Stimulated activated naive CD8-positive, alpha-beta T cell treated with anti-CD3 and anti-CD28 coated beads, Interleukin-15, Interleukin-2, amounts not matched to agents 100 U/mL and 50 U/mL, for 24 hours (primary cell): ENCODE measurements at regions not wholly inside any gene's neighbourhood (a gene's known extent, or its start where the extent isn't known, plus 50 kb on each side); places are given as distances from the start of the nearest gene placed in this dataset.

Experiments used
- ATAC-seq: fragments of 150-1000 bp; cut with Tn5 transposase; one replicate; pipeline ENCODE4 v1.10.0; 2021
- DNase-seq: peaks from one replicate; pipeline ENCODE4 v3.0.0; 2021

DNA sequence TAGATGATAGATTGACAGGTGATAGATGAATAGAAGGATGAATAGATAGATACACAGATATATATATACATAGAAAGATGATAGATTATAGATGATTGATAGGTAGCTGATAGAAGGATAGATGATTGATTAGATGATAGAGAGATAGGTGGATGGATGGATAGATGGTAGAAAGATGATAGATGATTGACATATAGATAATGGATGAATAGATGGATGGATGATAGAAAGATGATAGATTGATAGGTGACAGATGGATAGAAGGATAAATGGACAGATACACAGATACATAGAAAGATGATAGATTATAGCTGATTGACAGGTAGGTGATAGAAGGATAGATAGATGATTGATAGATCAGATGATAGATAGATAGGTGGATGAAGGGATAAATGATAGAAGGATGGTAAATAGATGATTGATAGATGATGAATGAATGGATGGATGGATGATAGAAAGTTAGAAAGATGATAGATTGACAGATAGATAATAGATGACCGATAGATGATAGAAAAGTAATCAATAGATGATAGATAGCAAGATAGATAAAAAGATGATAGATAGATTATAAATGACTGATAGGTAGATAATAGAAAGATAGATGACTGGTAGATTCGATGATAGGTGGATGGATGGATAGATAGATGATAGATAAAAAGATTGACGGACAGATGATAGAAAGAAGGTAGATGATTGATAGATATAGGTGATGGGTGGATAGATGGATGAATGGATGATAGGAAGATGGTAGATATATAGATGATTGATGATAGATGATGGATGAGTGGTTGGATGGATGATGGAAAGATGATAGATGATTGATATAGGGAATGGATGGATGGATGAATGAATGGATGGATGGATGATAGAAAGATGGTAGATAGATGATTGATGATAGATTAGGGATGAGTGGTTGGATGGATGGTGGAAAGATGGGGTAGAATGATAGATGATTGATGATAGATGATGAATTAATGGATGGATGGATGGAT, 80.4 kb downstream of the MICALL2 start:
- ATAC-seq (no peak), DNase-seq (no peak)

DNA sequence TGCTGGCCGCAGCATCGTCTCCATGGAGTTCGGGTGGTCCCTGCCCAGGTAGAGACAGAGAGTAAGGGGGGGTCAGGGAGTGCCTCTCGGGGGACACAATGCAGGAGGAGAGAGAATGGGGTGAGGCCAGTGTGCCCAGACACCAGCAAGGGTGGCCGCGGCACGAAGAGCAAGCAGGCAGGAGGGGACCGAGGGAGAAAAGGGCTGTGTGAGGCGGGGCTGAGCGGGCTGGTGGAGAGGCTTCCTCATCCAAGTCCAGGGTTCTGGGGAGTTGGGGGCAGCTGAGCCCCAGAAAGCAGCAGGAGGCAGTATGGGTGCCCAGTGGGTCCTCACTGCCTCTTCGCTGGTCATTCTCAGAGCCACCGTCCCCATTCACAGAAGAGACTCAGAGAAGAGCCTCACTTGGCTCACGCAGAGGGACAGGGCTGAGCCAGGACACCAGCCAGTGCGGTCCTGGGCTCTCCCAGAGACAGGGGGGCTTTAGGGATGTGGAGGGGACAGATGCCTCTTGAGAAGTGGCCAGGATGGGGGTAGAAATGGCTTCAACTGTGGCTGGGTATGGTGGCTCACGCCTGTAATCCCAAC, 78.9 kb downstream of the MICALL2 start:
- DNase-seq (no peak), ATAC-seq (no peak)

DNA sequence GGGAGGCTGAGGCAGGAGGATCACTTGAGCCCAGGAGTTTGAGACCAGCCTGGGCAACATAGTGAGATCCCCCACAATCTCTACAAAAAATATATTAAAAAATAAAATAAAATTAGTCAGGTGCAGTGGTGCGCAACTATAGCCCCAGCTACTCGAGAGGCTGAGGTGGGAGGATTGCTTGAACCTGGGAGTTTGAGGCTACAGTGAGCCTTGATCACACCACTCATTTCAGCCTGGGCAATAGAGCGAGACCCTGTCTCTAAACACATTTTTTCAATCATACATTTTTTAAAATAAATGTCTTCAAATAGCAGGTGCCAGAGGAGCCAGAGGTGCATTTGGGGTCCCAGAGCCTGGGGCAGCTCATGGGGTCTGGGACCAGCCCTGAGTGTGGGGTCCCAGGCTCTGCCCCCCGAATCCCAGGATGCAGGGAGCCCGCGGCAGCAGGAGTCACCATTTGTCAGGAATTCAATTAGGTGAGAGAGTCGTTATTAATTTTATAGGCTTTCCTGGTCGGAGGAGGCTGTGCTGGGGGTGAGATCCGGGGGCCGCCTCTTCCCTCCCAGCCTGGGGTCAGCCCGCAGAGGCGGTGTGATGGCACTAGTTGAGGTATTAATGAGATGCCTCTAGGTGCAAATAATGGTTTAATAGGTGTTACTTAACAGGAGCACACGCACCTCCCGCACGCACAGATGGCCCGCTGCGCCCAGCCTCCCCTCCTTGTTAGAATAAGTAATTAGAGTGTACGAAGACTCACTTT, 78.3 kb downstream of the MICALL2 start:
- no peak for DNase-seq
- no peak for ATAC-seq

DNA sequence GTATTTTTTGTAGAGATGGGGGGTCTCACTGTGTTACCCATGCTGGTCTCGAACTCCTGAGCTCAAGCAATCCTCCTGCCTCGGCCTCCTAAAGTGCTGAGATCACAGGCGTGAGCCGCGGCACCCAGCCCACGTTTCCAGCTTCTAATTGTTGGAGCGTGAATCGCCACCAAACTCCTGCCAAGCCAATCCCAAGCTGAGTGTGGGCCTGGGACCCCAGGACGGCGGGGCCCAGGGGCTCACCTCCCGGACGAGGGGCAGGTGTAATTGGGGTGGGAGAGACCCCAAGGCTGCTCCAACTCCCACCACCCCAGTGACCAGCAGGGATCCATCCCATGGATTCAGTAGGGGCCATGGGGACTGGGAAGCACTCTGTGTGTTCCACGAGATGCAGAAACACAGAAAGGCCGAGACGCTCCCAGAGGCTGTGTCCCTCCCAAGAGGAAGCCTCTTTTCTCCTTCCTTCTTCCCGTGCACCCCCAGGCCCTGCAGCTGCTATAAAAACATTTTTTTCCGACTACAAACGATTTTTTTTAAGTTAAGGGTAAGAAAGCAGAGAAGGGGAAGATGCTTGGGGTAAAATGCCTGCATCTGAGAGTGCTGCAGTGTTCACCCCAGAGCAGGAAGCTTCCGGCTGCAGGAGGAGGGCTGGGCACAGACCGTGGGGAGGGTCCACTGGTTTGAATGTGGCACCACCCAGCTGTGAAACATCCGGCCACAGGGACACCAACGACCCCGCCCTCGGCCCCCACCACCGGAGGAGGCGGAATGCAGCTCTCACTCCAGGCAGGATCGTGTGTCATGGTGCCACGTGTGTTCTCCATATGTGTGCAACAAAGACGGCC, 76.5 kb downstream of the MICALL2 start:
- DNase-seq = no peak

DNA sequence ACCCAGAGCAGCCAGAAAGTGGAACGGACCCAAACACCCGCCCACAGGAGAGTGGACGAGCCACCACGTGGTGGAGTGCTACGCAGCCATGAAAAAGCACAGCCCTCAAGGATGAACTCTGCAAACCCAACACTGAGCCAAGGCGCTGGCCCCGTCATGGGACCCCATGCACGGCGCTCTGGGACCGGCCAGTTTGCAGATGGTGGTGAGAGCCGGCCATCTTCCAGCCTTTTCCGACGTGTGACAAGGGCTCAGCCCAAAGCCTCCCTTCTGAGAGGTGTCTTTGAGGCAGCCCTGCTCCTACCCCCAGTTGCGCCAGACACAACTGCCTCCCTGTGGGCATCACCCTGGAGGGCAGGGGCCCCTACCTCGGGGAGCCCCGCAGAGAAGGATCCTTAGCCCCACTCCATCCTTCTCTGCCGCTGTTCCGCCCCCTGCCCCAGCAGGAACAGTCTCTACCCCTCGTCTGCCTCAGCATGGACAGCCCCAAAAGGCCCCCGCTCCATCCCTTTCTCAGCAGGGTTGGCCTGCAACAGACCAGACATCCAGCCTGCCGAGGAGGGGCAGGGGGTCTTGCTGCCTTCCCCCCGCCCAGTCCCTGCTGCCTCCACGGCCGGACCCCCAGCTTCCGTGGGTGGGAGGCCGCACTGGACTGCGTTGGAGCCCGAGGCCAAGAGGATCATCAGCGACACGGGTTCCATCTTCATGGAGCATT, 75.7 kb downstream of the MICALL2 start:
- no peak for ATAC-seq

More for the DNA sequence above, 76.5 kb downstream of the MICALL2 start:
- ATAC-seq = no peak

DNA sequence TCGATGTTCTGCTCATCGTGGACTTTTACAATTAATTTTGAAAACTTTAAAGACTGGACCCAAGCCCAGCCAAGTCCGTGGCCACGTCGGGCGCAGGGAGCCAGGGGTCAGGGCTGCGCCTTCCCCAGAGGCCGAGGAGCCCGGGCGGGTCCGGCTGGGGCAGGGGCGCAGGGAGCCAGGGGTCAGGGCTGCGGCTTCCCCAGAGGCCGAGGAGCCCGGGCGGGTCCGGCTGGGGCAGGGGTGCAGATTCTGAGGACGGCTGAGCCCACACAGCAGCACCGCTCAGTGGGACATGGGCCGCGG, 75.2 kb downstream of the MICALL2 start:
- no peak for ATAC-seq
- DNase-seq = no peak

More for the DNA sequence above, 75.7 kb downstream of the MICALL2 start:
- no peak for DNase-seq
